Tibial nerve (tissue), 4 donors: ENCODE measurements at regions not wholly inside any gene's neighbourhood (a gene's known extent, or its start where the extent isn't known, plus 50 kb on each side); places are given as distances from the start of the nearest gene placed in this dataset.

Experiments used
- DNase-seq, 2 donors: peaks; one replicate each; pipeline ENCODE4 v3.0.0-alpha.2; 2019; ENCODE audit warnings: low spot score in 2 of 2
- H3K27ac ChIP-seq, 4 donors: fragments of 200-600 bp; sonication (generic) in 3 of 4; one replicate each; pipeline ENCODE4 v1.5.1; 2017 to 2019; ENCODE audit warnings: mild to moderate bottlenecking in 1 of 4
- H3K27me3 ChIP-seq, 2 donors: fragments of 200-600 bp; sonication (generic) in 1 of 2; one replicate each; pipeline versions ENCODE4 v1.5.1 to v1.6.0; 2017 to 2019
- H3K36me3 ChIP-seq, 3 donors: fragments of 200-600 bp; sonication (generic); one replicate each; pipeline ENCODE4 v1.5.1; 2018 to 2019
- H3K4me1 ChIP-seq, 4 donors: fragments of 200-600 bp; sonication (generic) in 3 of 4; one replicate each; pipeline ENCODE4 v1.5.1; 2017 to 2019
- H3K4me3 ChIP-seq, 4 donors: fragments of 200-600 bp; sonication (generic) in 3 of 4; one replicate each; pipeline ENCODE4 v1.5.1; 2017 to 2019; ENCODE audit warnings: mild to moderate bottlenecking in 1 of 4, moderate library complexity in 1 of 4
- H3K9me3 ChIP-seq, 4 donors: fragments of 200-600 bp; sonication (generic) in 3 of 4; one replicate each; pipeline ENCODE4 v1.5.1; 2017 to 2019
- EP300 ChIP-seq, 2 donors: sonication (generic); formaldehyde crosslinking; IDR thresholded peaks; one replicate each; pipeline ENCODE4 v1.6.1; 2017; ENCODE audit warnings: antibody characterized with exemption in 2 of 2, mild to moderate bottlenecking in 1 of 2
- POLR2A ChIP-seq, 2 donors: fragments of 450-650 bp; IDR thresholded peaks; one replicate each; pipeline ENCODE4 v1.6.1; 2017; ENCODE audit warnings: antibody characterized with exemption in 2 of 2, mild to moderate bottlenecking in 2 of 2, moderate library complexity in 2 of 2
- whole genome bisulfite sequencing, 2 donors: methylation state at CpG; one replicate each; pipeline ENCODE4 v1.1.5; 2018; 5-methylcytosine and 5-hydroxymethylcytosine counted together
- TF ChIP-seq, protein P1 (sequence below), 5 experiments: fragments of 200-600 bp in 3 of 5; fragments of 450-650 bp in 2 of 5; sonication (generic) in 3 of 5; IDR thresholded peaks; one replicate each; pipeline ENCODE4 v1.5.1; 2016 to 2019; ENCODE audit warnings: antibody characterized with exemption in 5 of 5, mild to moderate bottlenecking in 3 of 5, moderate library complexity in 2 of 5

DNA sequence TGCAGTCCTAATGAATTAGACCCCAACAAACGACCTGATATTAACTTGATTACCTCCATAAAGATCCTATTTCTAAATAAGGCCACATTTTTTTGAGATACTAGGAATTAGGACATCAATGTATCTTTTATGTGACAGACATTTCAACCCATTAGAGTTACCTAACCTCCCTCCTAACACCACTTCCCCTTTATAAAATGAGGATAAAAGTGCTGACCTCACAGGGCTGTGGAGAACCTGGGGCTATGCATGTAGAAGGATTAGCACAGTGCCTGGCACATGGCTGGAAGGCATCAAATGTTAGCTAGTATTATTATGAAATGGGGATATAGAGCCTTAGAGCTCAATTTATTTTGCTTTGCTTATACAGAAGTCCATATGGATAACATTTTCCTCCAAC lies 53.5 kb upstream of the LRRN1 start:
- WGBS, 2 donors = 82 to 83% methylated on average over 1 of the region's 1 CpG
- H3K27me3 ChIP-seq = no peaks in the 10 kb centered on the region

DNA sequence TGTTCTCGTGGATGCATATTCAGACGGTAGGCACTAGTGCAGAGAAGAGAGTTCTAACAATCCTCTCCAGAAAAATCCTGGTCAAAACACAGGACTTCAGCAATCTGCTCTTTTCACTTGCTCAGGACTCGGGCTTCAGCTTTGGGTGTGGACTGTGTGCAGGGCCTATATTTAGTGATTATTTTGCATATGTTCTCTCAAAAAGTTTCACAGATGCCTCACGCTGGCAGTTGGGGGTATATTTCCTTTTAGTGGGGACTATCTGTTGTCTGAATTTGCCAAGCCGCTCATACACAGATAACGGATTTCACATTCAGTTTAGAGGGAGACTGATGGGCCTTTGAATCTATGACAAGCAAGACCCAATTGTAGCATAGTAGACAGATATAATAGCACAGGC lies 54.4 kb upstream of the LRRN1 start:
- Histone ChIP-seq H3K4me3 (no peak overlapping the region), H3K27ac (no peak overlapping the region), H3K9me3 (no peaks in the 10 kb centered on the region), H3K4me1 (no peaks in the 10 kb centered on the region), H3K36me3 (peaks cover 0 to 9% (median 0%) of the 10 kb centered on the region in 3 donors), H3K27me3 (no peaks in the 10 kb centered on the region)
- TF ChIP-seq EP300 (IDR thresholded peaks at IDR 0.05) (no peak), POLR2A (IDR thresholded peaks at IDR 0.05) (no peak)
- TF ChIP-seq, protein P1, sequence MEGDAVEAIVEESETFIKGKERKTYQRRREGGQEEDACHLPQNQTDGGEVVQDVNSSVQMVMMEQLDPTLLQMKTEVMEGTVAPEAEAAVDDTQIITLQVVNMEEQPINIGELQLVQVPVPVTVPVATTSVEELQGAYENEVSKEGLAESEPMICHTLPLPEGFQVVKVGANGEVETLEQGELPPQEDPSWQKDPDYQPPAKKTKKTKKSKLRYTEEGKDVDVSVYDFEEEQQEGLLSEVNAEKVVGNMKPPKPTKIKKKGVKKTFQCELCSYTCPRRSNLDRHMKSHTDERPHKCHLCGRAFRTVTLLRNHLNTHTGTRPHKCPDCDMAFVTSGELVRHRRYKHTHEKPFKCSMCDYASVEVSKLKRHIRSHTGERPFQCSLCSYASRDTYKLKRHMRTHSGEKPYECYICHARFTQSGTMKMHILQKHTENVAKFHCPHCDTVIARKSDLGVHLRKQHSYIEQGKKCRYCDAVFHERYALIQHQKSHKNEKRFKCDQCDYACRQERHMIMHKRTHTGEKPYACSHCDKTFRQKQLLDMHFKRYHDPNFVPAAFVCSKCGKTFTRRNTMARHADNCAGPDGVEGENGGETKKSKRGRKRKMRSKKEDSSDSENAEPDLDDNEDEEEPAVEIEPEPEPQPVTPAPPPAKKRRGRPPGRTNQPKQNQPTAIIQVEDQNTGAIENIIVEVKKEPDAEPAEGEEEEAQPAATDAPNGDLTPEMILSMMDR (IDR thresholded peaks at IDR 0.05) = no peak
- 94 to 95% methylated on average over 6 of the region's 6 CpGs for WGBS, 2 donors
- DNase-seq = no peak

More for the DNA sequence above, 53.5 kb upstream of the LRRN1 start:
- no peaks in the 10 kb centered on the region for H3K9me3 ChIP-seq
- no peaks in the 10 kb centered on the region for H3K4me1 ChIP-seq
- no peak for TF ChIP-seq EP300 (IDR thresholded peaks at IDR 0.05)
- no peak for TF ChIP-seq POLR2A (IDR thresholded peaks at IDR 0.05)
- TF ChIP-seq, protein P1 (IDR thresholded peaks at IDR 0.05) = no peak
- no peak overlapping the region for H3K27ac ChIP-seq
- DNase-seq = no peak
- H3K4me3 ChIP-seq = no peak overlapping the region
- peaks cover 0 to 6% (median 0%) of the 10 kb centered on the region in 3 donors for H3K36me3 ChIP-seq

- no peak for DNase-seq
- Histone ChIP-seq H3K4me1 (no peaks in the 10 kb centered on the region), H3K27me3 (no peaks in the 10 kb centered on the region), H3K27ac (no peak overlapping the region), H3K36me3 (peaks cover 0 to 9% (median 0%) of the 10 kb centered on the region in 3 donors), H3K4me3 (no peak overlapping the region), H3K9me3 (no peaks in the 10 kb centered on the region)
- 59 to 66% methylated on average over 3 of the region's 3 CpGs for whole genome bisulfite sequencing, 2 donors
- TF ChIP-seq, protein P1 (IDR thresholded peaks at IDR 0.05) = no peak
- no peak for TF ChIP-seq POLR2A (IDR thresholded peaks at IDR 0.05)
- no peak for TF ChIP-seq EP300 (IDR thresholded peaks at IDR 0.05)
These were observed 55.5 kb upstream of the LRRN1 start for GRCh38 chr3:3743754-3744153.

- TF ChIP-seq POLR2A (IDR thresholded peaks at IDR 0.05) = no peak
- TF ChIP-seq, protein P1 (IDR thresholded peaks at IDR 0.05) = no peak
- no peak for TF ChIP-seq EP300 (IDR thresholded peaks at IDR 0.05)
- H3K27me3 ChIP-seq = no peaks in the 10 kb centered on the region
- H3K4me3 ChIP-seq = no peak overlapping the region
- no peak for DNase-seq
- 85 to 91% methylated on average over 4 of the region's 4 CpGs for WGBS, 2 donors
- H3K4me1 ChIP-seq = no peaks in the 10 kb centered on the region
- no peak overlapping the region for H3K27ac ChIP-seq
- H3K9me3 ChIP-seq = no peaks in the 10 kb centered on the region
- peaks cover 0 to 9% (median 0%) of the 10 kb centered on the region in 3 donors for H3K36me3 ChIP-seq
These were observed 59.2 kb upstream of the LRRN1 start for GRCh38 chr3:3740061-3740460.

DNA sequence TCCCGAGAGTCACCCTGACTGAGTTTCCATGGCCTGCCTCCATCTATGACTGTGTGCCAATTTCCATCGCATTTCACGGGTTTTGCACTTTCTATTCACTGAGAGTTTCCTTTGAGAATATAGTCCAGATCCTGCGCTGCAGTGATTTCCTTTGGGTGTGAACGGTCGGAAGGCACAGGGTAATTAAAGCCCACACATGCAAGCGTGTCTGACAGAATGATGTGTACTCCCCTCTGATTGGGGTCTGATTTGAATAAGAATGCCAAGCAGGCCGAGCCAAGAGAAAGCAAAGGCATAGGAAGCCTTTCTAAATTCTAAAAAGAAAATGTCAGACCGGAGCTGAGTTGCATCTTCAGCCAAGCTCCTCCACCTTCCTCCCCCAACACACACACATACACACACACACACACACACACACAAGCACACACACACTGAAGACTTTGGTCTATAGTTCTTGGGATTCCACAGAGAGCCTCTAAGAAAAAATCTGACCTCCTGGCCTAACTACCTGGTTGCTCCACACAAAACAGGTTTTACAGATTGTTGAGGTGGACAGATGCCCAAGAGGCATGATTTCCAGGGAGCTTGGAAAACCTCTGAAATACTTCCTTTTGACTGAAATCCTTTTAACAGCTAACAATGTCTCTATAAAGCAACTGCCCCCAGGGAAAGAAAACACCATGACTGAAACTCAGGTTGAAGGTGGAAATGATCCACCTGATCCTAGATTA lies 59.7 kb upstream of the LRRN1 start:
- DNase-seq = no peak

More for the DNA sequence above, 59.7 kb upstream of the LRRN1 start:
- H3K27me3 ChIP-seq = no peaks in the 10 kb centered on the region
- H3K4me1 ChIP-seq = no peaks in the 10 kb centered on the region
- no peak overlapping the region for H3K27ac ChIP-seq
- no peaks in the 10 kb centered on the region for H3K9me3 ChIP-seq
- 44 to 46% methylated on average over 9 of the region's 9 CpGs for WGBS, 2 donors
- TF ChIP-seq, protein P1 (IDR thresholded peaks at IDR 0.05) = no peak
- no peak for TF ChIP-seq POLR2A (IDR thresholded peaks at IDR 0.05)
- no peak for TF ChIP-seq EP300 (IDR thresholded peaks at IDR 0.05)
- no peak overlapping the region for H3K4me3 ChIP-seq
- H3K36me3 ChIP-seq = peaks cover 0 to 9% (median 0%) of the 10 kb centered on the region in 3 donors
